Muscle of leg (tissue), 3 donors: ENCODE measurements at regions not wholly inside any gene's neighbourhood (a gene's known extent, or its start where the extent isn't known, plus 50 kb on each side); places are given as distances from the start of the nearest gene placed in this dataset.
"Not testable (repeated sequence)": the region's sequence is repeated elsewhere in the genome, so short reads cannot be mapped to it uniquely, and the experiment has no call there.

Experiments
- DNase-seq: peaks from one replicate; pipeline ENCODE4 v3.0.0; 2013
- H3K27ac ChIP-seq: one replicate; pipeline ENCODE4 v1.5.1; 2013; ENCODE audit warnings: mild to moderate bottlenecking, low read length, control low read depth
- H3K27me3 ChIP-seq: one replicate; pipeline ENCODE4 v1.6.1; 2013; ENCODE audit warnings: low read length; ENCODE audit not compliant: control insufficient read depth, insufficient read depth
- H3K36me3 ChIP-seq: one replicate; pipeline ENCODE4 v1.6.1; 2013; ENCODE audit warnings: low read length; ENCODE audit not compliant: control insufficient read depth, insufficient read depth
- H3K4me1 ChIP-seq: one replicate; pipeline ENCODE4 v1.6.1; 2013; ENCODE audit warnings: low read length; ENCODE audit not compliant: control insufficient read depth, insufficient read depth
- H3K4me3 ChIP-seq: one replicate; pipeline ENCODE4 v1.5.1; 2013; ENCODE audit warnings: low read length, control low read depth
- H3K9me3 ChIP-seq: replicated peaks from 2 replicates; pipeline ENCODE4 v1.6.1; 2013; ENCODE audit warnings: low read depth, low read length; ENCODE audit not compliant: control insufficient read depth
- WGBS: methylation state at CpG from one replicate; pipeline ENCODE4 v1.1.5; 2013; ENCODE audit warnings: missing lambda C conversion rate; ENCODE audit not compliant: insufficient coverage; 5-methylcytosine and 5-hydroxymethylcytosine counted together

DNA sequence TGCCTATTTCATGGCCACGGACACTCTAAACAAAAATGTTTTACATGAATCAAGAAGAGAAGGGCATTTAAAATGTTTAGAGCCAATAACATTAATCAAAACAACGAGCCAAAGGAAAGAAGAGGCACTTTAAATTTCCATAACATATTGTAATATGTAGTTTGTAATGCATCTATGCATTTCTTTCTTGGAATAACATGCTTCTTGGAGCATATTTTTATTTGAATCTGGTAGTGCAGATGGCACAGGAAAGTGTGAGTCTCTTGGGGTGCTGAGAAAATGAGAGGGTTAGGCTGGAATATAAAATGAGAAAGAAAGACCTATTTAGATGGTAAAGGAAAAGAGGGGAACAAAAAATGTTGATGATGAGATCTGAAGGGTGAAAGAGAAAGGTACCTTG, 305.4 kb downstream of the BTBD3 start:
- no peak overlapping the region for H3K27ac ChIP-seq
- WGBS, result no CpG with 5 or more reads among the region's 2 CpGs
- H3K4me1 ChIP-seq, result no peaks in the 10 kb centered on the region
- H3K36me3 ChIP-seq, result no peaks in the 10 kb centered on the region
- H3K9me3 ChIP-seq, result no peaks in the 10 kb centered on the region
- DNase-seq, result no peak
- H3K27me3 ChIP-seq, result no peaks in the 10 kb centered on the region
- H3K4me3 ChIP-seq, result no peak overlapping the region

DNA sequence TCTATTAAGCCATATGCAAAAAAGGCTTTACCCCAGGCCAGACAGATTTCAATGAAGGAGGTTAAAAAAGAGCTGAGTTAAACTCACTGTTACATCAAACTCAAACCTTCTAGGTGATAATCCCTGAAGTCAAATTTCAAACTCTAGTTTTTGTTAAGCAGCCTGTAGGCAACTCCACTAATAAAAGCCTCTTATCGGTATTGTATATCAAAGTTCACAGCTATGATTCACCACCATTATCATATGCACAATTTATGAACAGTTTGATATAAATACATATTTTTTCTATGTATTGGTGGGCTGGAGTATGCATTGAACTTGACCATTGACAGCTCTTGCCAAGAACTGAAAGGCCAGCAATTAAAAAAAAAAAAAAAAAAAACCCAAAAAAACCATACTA, 308.2 kb downstream of the BTBD3 start:
- Histone ChIP-seq H3K36me3 (no peaks in the 10 kb centered on the region), H3K27me3 (no peaks in the 10 kb centered on the region), H3K4me3 (no peak overlapping the region), H3K9me3 (no peaks in the 10 kb centered on the region), H3K27ac (no peak overlapping the region), H3K4me1 (no peaks in the 10 kb centered on the region)
- DNase-seq, result no peak
- WGBS, result no CpG with 5 or more reads among the region's 1 CpG

DNA sequence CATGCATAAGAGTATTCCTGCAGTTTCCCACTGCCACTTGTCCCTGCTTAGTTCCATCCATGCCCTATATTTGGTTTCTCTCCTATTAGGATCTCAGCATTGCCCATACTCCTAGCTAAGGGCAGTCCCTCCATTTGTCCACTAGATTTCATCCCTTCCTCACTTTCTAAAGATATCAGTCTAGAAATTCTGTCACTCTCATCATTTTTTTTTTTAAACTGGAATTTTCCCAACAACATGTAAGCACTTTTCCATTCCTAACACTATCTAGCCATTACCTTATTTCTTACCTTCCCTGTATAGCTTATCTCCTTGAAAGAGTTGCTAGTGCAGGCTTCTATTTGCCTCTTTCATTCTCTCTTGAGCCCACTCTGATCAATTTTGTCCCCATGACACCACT, 312.2 kb downstream of the BTBD3 start:
- no peak for DNase-seq
- H3K27me3 ChIP-seq, result no peaks in the 10 kb centered on the region
- H3K4me1 ChIP-seq, result no peaks in the 10 kb centered on the region
- no peak overlapping the region for H3K27ac ChIP-seq
- no peaks in the 10 kb centered on the region for H3K9me3 ChIP-seq
- no peaks in the 10 kb centered on the region for H3K36me3 ChIP-seq
- no peak overlapping the region for H3K4me3 ChIP-seq

DNA sequence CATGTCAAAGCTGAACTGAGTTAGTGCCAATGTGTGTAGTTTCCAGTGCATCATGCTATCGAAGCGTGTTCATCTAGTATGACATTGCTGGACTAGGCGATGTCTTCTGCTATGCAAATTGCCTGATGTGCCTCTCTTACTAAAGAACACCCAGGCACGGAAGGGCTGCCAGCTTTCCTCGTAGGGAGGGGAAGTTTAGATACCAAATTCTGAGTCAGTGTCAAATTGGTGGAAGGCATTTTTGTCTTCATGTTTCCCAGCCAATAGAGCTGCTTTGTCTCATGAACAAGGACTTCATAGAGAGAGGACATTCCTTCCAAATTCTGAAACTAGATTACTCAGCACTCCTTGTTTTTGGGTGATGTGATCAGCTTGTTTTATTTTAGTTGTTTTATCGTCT, 320.1 kb downstream of the BTBD3 start:
- 100% methylated on average over 1 of the region's 6 CpGs for WGBS
- peak; percentile 64 for DNase-seq
- Histone ChIP-seq H3K27ac (no peak overlapping the region), H3K9me3 (no peaks in the 10 kb centered on the region), H3K27me3 (no peaks in the 10 kb centered on the region), H3K36me3 (no peaks in the 10 kb centered on the region), H3K4me1 (peaks cover 4% of the 10 kb centered on the region), H3K4me3 (no peak overlapping the region)

DNA sequence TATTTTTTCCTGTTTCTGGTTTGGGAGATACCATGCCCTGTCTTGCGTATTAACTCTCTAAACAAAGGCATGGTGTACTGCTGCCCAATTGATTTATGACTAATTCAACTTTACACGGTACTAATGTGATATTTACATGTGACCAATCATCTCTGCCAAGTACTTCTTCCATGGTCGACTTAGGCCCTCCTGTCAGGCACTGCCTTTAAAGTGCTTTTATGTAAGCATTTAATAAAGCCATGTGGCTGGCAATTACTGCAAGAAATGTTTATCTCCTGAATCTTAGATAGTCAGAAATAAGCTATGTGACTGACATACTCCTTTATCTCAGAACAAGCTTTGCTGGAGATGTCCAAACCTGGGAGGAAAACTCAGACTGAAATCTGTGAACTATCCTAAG, 323.4 kb downstream of the BTBD3 start:
- Histone ChIP-seq H3K4me1 (peaks cover 4% of the 10 kb centered on the region), H3K27ac (no peak overlapping the region), H3K27me3 (no peaks in the 10 kb centered on the region), H3K9me3 (no peaks in the 10 kb centered on the region), H3K36me3 (no peaks in the 10 kb centered on the region), H3K4me3 (no peak overlapping the region)
- WGBS, result 91% methylated on average over 2 of the region's 3 CpGs
- peak; percentile 13 for DNase-seq

DNA sequence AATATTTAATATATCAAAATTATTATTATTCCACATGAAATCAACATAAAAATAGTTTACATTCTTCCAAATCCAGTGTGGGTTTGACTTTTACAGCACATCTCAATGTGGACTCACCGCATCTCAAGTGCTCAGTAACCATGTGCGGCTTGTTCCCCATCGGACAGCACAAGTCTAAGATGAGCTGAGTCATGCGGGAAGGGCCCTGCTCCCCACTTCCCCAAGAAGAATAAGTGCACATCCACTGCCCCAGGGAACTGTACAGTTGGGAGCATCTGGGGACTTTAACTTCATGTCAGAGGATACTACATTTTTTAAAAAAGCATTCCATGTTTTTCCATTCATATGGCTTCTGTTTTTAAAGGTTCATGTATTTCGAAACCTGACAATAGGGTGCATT, 325.6 kb downstream of the BTBD3 start:
- Histone ChIP-seq H3K4me1 (no peaks in the 10 kb centered on the region), H3K4me3 (no peak overlapping the region), H3K27ac (no peak overlapping the region), H3K27me3 (no peaks in the 10 kb centered on the region), H3K36me3 (no peaks in the 10 kb centered on the region), H3K9me3 (no peaks in the 10 kb centered on the region)
- WGBS, result 92% methylated on average over 4 of the region's 5 CpGs
- DNase-seq, result peak; percentile 17

DNA sequence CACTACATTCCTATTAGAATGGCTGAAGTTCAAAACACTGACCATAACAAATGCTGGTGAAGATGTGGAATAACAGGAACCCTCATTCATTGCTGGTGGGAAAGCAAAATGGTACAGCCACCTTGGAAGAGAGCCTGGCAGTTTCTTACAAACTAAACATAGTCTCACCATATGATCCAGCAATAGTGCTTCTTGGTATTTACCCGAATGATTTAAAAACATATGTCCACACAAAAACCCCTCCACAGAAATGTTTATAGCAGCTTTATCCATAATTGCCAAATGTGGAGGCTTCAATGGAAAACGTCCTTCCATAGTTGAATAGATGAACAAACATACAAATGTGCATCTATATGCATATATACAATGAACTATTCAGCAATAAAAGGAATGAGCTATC, 330.8 kb downstream of the BTBD3 start:
- Histone ChIP-seq H3K9me3 (no peaks in the 10 kb centered on the region), H3K27me3 (no peaks in the 10 kb centered on the region), H3K4me1 (no peaks in the 10 kb centered on the region), H3K36me3 (no peaks in the 10 kb centered on the region), H3K4me3 (no peak overlapping the region), H3K27ac (no peak overlapping the region)
- no CpG with 5 or more reads among the region's 2 CpGs for WGBS
- no peak for DNase-seq

DNA sequence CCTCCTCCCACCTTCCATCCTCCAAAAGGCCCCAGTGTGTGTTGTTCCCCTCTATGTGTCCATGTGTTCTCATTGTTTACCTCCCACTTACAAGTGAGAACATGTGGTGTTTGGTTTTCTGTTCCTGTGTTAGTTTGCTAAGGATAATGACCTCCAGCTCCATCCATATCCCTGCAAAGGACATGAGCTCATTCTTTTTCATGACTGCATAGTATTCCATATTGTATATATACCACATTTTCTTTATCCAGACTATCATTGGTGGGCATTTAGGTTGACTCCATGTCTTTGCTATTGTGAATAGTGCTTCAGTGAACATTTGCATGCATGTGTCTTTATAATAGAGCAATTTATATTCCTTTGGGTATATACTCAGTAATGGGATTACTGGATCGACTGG, 333.0 kb downstream of the BTBD3 start:
- WGBS, result no CpG with 5 or more reads among the region's 1 CpG
- not testable (repeated sequence) for H3K4me3 ChIP-seq, H3K27me3 ChIP-seq, DNase-seq, H3K36me3 ChIP-seq, H3K27ac ChIP-seq, H3K9me3 ChIP-seq, H3K4me1 ChIP-seq

DNA sequence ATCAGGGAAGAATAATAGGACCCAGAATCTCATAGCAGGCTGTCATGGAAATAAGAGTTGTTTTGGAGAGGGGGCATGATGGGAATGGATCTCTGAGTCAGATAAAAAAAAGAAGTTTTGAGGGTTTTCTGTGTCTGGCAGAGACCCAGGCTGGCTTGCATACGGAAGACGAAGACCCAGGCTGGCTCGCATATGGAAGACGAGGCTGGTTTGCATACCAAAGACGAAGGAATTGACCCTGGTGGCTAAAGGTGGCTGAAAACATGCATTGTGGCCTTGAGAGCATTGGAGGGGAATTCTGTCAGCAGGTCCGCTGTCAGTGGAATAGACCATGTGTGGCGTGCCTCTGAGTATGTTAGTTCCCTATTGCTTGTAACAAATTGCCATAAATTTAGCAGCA, 335.1 kb downstream of the BTBD3 start:
- Histone ChIP-seq H3K27me3 (no peaks in the 10 kb centered on the region), H3K27ac (no peak overlapping the region), H3K4me1 (no peaks in the 10 kb centered on the region), H3K4me3 (no peak overlapping the region), H3K9me3 (no peaks in the 10 kb centered on the region), H3K36me3 (no peaks in the 10 kb centered on the region)
- no peak for DNase-seq
- 73% methylated on average over 5 of the region's 7 CpGs for WGBS

DNA sequence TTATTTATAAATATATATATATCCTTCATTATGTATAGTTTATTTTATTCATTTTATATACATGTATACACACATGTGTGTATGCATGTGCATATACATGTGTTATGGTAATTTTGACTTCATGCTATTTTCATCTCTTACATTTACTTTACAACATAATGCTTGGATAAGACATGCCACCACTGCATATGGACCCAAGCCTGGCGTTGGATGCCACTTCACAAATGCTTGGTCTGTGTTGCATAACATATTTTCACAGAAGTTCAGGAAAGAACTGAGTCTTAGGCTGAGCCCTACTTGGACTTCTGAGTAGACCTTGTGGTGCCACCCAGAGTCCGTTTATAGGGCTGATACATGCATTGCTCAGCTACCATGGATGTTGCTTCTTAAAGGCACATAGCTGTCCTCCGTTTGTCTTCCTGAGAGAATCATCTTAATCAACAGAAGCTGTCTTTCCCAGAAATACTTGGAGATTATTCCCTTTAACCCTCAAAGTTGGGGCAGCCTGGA, 337.8 kb downstream of the BTBD3 start:
- no peak overlapping the region for H3K27ac ChIP-seq
- no peak overlapping the region for H3K4me3 ChIP-seq
- no peak for DNase-seq
- WGBS, result 86% methylated on average over 3 of the region's 3 CpGs
- H3K36me3 ChIP-seq, result no peaks in the 10 kb centered on the region
- no peaks in the 10 kb centered on the region for H3K27me3 ChIP-seq
- H3K9me3 ChIP-seq, result no peaks in the 10 kb centered on the region
- no peaks in the 10 kb centered on the region for H3K4me1 ChIP-seq

DNA sequence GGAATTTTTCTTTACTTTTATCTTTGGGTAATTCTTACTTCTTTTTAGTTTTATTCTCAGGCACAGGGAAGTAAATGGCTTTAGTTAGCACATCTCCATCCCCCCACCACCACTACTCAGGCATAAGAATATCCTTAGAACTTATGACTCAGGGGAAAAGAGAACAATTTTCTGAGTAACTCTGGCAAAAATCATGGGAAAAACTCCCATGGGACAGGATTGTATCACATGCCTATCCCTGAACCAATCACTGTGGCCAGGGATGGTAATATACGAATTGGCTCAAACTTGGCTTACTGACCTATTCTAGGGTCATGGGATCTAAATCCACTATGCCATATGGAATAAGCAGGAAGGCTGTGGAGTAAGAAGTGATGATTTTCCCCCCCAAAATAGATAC, 339.1 kb downstream of the BTBD3 start:
- Histone ChIP-seq H3K4me3 (no peak overlapping the region), H3K4me1 (no peaks in the 10 kb centered on the region), H3K27me3 (no peaks in the 10 kb centered on the region), H3K27ac (no peak overlapping the region), H3K9me3 (no peaks in the 10 kb centered on the region), H3K36me3 (no peaks in the 10 kb centered on the region)
- no CpG with 5 or more reads among the region's 1 CpG for WGBS
- DNase-seq, result no peak
